OCI-LY1 (cell line): ENCODE measurements at regions not wholly inside any gene's neighbourhood (a gene's known extent, or its start where the extent isn't known, plus 50 kb on each side); places are given as distances from the start of the nearest gene placed in this dataset.

Source experiments
- H2AFZ ChIP-seq: fragments of 200-600 bp; sonication (generic), shearing (Covaris generic); 2 replicates; pipeline ENCODE4 v1.6.0; 2014; ENCODE audit warnings: antibody characterized with exemption, mild to moderate bottlenecking, low read length
- H3F3A ChIP-seq: fragments of 200-600 bp; sonication (generic), shearing (Covaris generic); 2 replicates; pipeline ENCODE4 v1.6.0; 2014; ENCODE audit warnings: mild to moderate bottlenecking, antibody characterized with exemption, low read length, moderate library complexity; ENCODE audit not compliant: insufficient read depth
- H3K27ac ChIP-seq: fragments of 200-600 bp; sonication (generic); 2 replicates; pipeline ENCODE4 v1.5.1; 2014; ENCODE audit warnings: low read length, mixed run types, mild to moderate bottlenecking, low read depth; ENCODE audit not compliant: poor library complexity, severe bottlenecking
- H3K27me3 ChIP-seq: fragments of 200-600 bp; sonication (generic); 2 replicates; pipeline ENCODE4 v1.6.0; 2014; ENCODE audit warnings: antibody characterized with exemption, mild to moderate bottlenecking, low read length, moderate library complexity; ENCODE audit not compliant: insufficient read depth
- H3K36me3 ChIP-seq: fragments of 200-600 bp; sonication (generic); 2 replicates; pipeline ENCODE4 v1.6.1; 2014; ENCODE audit warnings: mild to moderate bottlenecking, antibody characterized with exemption, low read length, moderate library complexity, mixed read lengths; ENCODE audit not compliant: insufficient read depth
- H3K4me1 ChIP-seq: fragments of 200-600 bp; sonication (generic); 2 replicates; pipeline ENCODE4 v1.5.1; 2014; ENCODE audit warnings: mild to moderate bottlenecking, low read length, moderate library complexity; ENCODE audit not compliant: insufficient read depth, severe bottlenecking
- H3K4me2 ChIP-seq: fragments of 200-600 bp; sonication (generic), shearing (Covaris generic); 2 replicates; pipeline ENCODE4 v1.6.1; 2014; ENCODE audit warnings: low read length
- H3K4me3 ChIP-seq: fragments of 200-600 bp; sonication (generic); 2 replicates; pipeline ENCODE4 v1.5.1; 2014; ENCODE audit warnings: low read length, low read depth, mild to moderate bottlenecking, mixed read lengths; ENCODE audit not compliant: poor library complexity, severe bottlenecking
- H3K79me2 ChIP-seq: fragments of 200-600 bp; shearing (Covaris generic); 2 replicates; pipeline ENCODE4 v1.6.1; 2016; ENCODE audit warnings: mixed run types, low read length, mixed read lengths; ENCODE audit not compliant: insufficient read depth
- H3K9ac ChIP-seq: fragments of 200-600 bp; sonication (generic), shearing (Covaris generic); 2 replicates; pipeline ENCODE4 v1.6.1; 2014; ENCODE audit warnings: mild to moderate bottlenecking, low read length, mixed read lengths
- H3K9me2 ChIP-seq: fragments of 200-600 bp; sonication (generic), shearing (Covaris generic); 2 replicates; pipeline ENCODE4 v1.6.1; 2014; ENCODE audit warnings: low read depth, mild to moderate bottlenecking, low read length, mixed read lengths
- H3K9me3 ChIP-seq: fragments of 200-600 bp; shearing (Covaris generic); 2 replicates; pipeline ENCODE4 v1.6.1; 2014; ENCODE audit warnings: low read length, mixed read lengths
- H4K20me1 ChIP-seq: fragments of 200-600 bp; sonication (generic), shearing (Covaris generic); 2 replicates; pipeline ENCODE4 v1.6.0; 2016; ENCODE audit warnings: mild to moderate bottlenecking, low read length; ENCODE audit not compliant: insufficient read depth
- CTCF ChIP-seq: fragments of 200-600 bp; sonication (generic), shearing (Covaris generic); IDR thresholded peaks from 2 replicates; pipeline ENCODE4 v1.5.1; 2017; ENCODE audit warnings: mild to moderate bottlenecking, antibody characterized with exemption, low read length, moderate library complexity, mixed read lengths
- EZH2 ChIP-seq: fragments of 200-600 bp; sonication (generic), shearing (Covaris generic); IDR thresholded peaks from 2 replicates; pipeline ENCODE4 v1.8.0; 2017; ENCODE audit warnings: borderline replicate concordance, mixed run types, mild to moderate bottlenecking, antibody characterized with exemption, low read length, moderate library complexity, mixed read lengths

- no peaks in the 10 kb centered on the region for H3K79me2 ChIP-seq
- no peaks in the 10 kb centered on the region; the same call in 1 of the 2 replicates for H3K27me3 ChIP-seq
- no peak overlapping the region for H3K9ac ChIP-seq
- H3K4me3 ChIP-seq = no peak overlapping the region
- no peak overlapping the region for H3K4me2 ChIP-seq
- H3K36me3 ChIP-seq = peaks cover 17% of the 10 kb centered on the region
- no peaks in the 10 kb centered on the region for H4K20me1 ChIP-seq
- H3K27ac ChIP-seq = no peak overlapping the region
- no peaks in the 10 kb centered on the region for H3F3A ChIP-seq
- no peaks in the 10 kb centered on the region for H3K9me3 ChIP-seq
- no peak for TF ChIP-seq EZH2
- no peak for TF ChIP-seq CTCF
- H3K9me2 ChIP-seq = no peaks in the 10 kb centered on the region
- no peaks in the 10 kb centered on the region for H3K4me1 ChIP-seq
- no peak overlapping the region for H2AFZ ChIP-seq
Measured at GRCh38 chr17:77507111-77507885, 366.5 kb downstream of the SEC14L1 start.

- Histone ChIP-seq H3K79me2 (no peaks in the 10 kb centered on the region), H3K36me3 (peaks cover 9% of the 10 kb centered on the region), H3K9me3 (no peaks in the 10 kb centered on the region), H3F3A (no peaks in the 10 kb centered on the region), H3K9ac (no peak overlapping the region), H2AFZ (no peak overlapping the region), H3K4me3 (no peak overlapping the region), H3K9me2 (no peaks in the 10 kb centered on the region), H3K4me1 (no peaks in the 10 kb centered on the region), H4K20me1 (no peaks in the 10 kb centered on the region), H3K27me3 (no peaks in the 10 kb centered on the region; the same call in 1 of the 2 replicates), H3K4me2 (no peak overlapping the region), H3K27ac (no peak overlapping the region)
- no peak for TF ChIP-seq CTCF
Measured at GRCh38 chr17:77508047-77508715, 367.4 kb downstream of the SEC14L1 start.

GRCh38 chr17:77509089-77509488 is 368.3 kb downstream of the SEC14L1 start:
- no peaks in the 10 kb centered on the region for H3K9me2 ChIP-seq
- H3K27ac ChIP-seq = no peak overlapping the region

More at GRCh38 chr17:77509089-77509488, 368.3 kb downstream of the SEC14L1 start:
- H3K9ac ChIP-seq = no peak overlapping the region
- no peaks in the 10 kb centered on the region for H3K9me3 ChIP-seq
- H3F3A ChIP-seq = no peaks in the 10 kb centered on the region
- peaks cover 9% of the 10 kb centered on the region for H3K36me3 ChIP-seq
- H4K20me1 ChIP-seq = no peaks in the 10 kb centered on the region
- H3K79me2 ChIP-seq = no peaks in the 10 kb centered on the region
- H3K4me3 ChIP-seq = no peak overlapping the region
- H3K4me1 ChIP-seq = no peaks in the 10 kb centered on the region
- no peaks in the 10 kb centered on the region; the same call in 1 of the 2 replicates for H3K27me3 ChIP-seq
- no peak overlapping the region for H2AFZ ChIP-seq
- H3K4me2 ChIP-seq = no peak overlapping the region
- TF ChIP-seq EZH2 (no peak), CTCF (no peak)
